Heart right ventricle (tissue), 16 donors: ENCODE measurements at regions not wholly inside any gene's neighbourhood (a gene's known extent, or its start where the extent isn't known, plus 50 kb on each side); places are given as distances from the start of the nearest gene placed in this dataset.

ENCODE experiments used
- ATAC-seq, 8 donors: fragments of 200-7000 bp; cut with Tn5 transposase; one replicate each; pipeline ENCODE4 v1.9.1; 2020; ENCODE audit warnings: mild to moderate bottlenecking in 8 of 8, moderate library complexity in 8 of 8, moderate number of reproducible peaks in 1 of 8
- DNase-seq, 2 donors: peaks; one replicate each; pipeline ENCODE4 v3.0.0-alpha.2; 2020
- H3K27ac ChIP-seq, 10 donors: fragments of 200-600 bp; sonication (generic) in 2 of 10; one replicate each; pipeline versions ENCODE4 v1.5.0 to v1.8.0; 2020 to 2022; ENCODE audit warnings: mild to moderate bottlenecking in 3 of 10
- H3K27me3 ChIP-seq, 7 donors: fragments of 200-600 bp; one replicate each; pipeline ENCODE4 v1.8.0; 2021 to 2022; ENCODE audit warnings: mild to moderate bottlenecking in 2 of 7
- H3K36me3 ChIP-seq, 9 donors: fragments of 200-600 bp; sonication (generic) in 1 of 9; one replicate each; pipeline versions ENCODE4 v1.5.0 to v1.8.0; 2020 to 2022; ENCODE audit warnings: mild to moderate bottlenecking in 2 of 9
- H3K4me1 ChIP-seq, 9 donors: fragments of 200-600 bp; sonication (generic) in 1 of 9; one replicate each; pipeline versions ENCODE4 v1.5.0 to v1.8.0; 2020 to 2022; ENCODE audit warnings: mild to moderate bottlenecking in 4 of 9
- H3K4me3 ChIP-seq, 10 donors: fragments of 200-600 bp; sonication (generic) in 2 of 10; one replicate each; pipeline versions ENCODE4 v1.5.0 to v1.8.0; 2020 to 2022; ENCODE audit warnings: mild to moderate bottlenecking in 7 of 10, moderate library complexity in 2 of 10
- H3K9me3 ChIP-seq, 11 donors: fragments of 200-600 bp in 10 of 11; sonication (generic) in 2 of 11; one replicate each; pipeline versions ENCODE4 v1.5.0 to v1.8.0; 2013 to 2022; ENCODE audit warnings: mild to moderate bottlenecking in 2 of 11, control low read depth in 1 of 11, moderate library complexity in 1 of 11
- WGBS, 2 donors: extraction: QIAGEN DNeasy Blood & Tissue Kit; methylation state at CpG; one replicate each; pipeline ENCODE4 v1.1.7; 2013; ENCODE audit warnings: inconsistent platforms in 1 of 2; 5-methylcytosine and 5-hydroxymethylcytosine counted together
- intact Hi-C, 10 donors: fragments of 100-400 bp; cut with DNase I; formaldehyde crosslinking; loops; one replicate each; pipeline versions ENCODE4 v1.11.1 to v1.14.2; 2022
- TF ChIP-seq, protein P1 (sequence below), 9 donors: fragments of 200-600 bp; sonication (generic) in 2 of 9; IDR thresholded peaks; one replicate each; pipeline versions ENCODE4 v1.5.0 to v1.8.0; 2021 to 2022; ENCODE audit warnings: antibody characterized with exemption in 9 of 9, mild to moderate bottlenecking in 5 of 9, moderate library complexity in 1 of 9
- donor health status: Arrhythmogenic right ventricular cardiomyopathy.
- donor health status: ischemic (EF 13 %, LVEDD 7.1; RV severe dilation, severe dysfunction).
- donor health status: healthy with polysubstance abuse.
- donor health status: DM: no; HTN: yes; CAD: no.
- donor health status: DM: no; HTN: no; CAD: no.
- donor health status: ischemic (EF 25% LVEDD 6.9; RV normal size, moderate dysfunction).
- donor health status: ischemic (EF 25% LVEDD 5.7; RV mildly dilated, moderate dysfunction).
- donor health status: healthy.
- donor health status: DM: yes; HTN: yes; CAD: no.
- donor health status: Ischemic cardiomyopathy.
- donor health status: ischemic (EF 35%, LVEDD 5.7; RV mildly dilated, moderate dysfunction).
- donor health status: nonischemic (EF 11% LVEDD 7.7; RV severe dilation, severe dysfunction).
- donor health status: DM: yes; HTN: yes; CAD: no.
- donor health status: PGD.
- donor health status: ischemic (EF 29% LVEDD 5.4; RV normal size, mild dysfunction).
- donor health status: nonischemic (EF 23%, LVEDD 6.1; RV moderate dilation, normal function).

DNA sequence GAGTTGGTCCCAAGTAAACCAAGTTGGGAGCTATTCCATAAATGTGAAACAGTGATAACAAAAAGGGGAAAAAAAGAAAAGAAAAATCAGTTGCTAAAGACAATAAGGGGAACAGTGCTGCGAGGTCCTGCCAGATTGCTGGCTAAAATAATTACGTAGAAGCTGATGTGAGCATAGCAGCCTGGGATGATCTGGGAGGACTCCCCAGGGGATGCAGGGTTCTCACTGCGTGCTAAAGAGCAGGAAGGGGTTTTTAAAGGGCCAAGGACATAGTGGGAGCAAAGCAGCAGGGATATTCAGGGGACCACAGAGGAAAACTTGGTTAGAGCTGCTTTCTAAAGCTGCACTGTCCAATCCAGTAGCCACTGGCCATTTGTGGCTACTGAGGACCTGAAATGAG is 133.0 kb upstream of the UMPS start:
- Histone ChIP-seq H3K4me3 (no peak overlapping the region), H3K9me3 (no peaks in the 10 kb centered on the region), H3K27ac (peak overlapping the region in 7 of 10 donors; percentile 8 to 90 (median 81)), H3K27me3 (no peaks in the 10 kb centered on the region), H3K36me3 (no peaks in the 10 kb centered on the region), H3K4me1 (peaks cover 22 to 79% (median 56%) of the 10 kb centered on the region in 9 donors)
- ATAC-seq (peak in 6 of 8 donors; percentile 19 to 47 (median 36)), DNase-seq (peak in 1 of 2 donors; percentile 62)
- intact Hi-C loops, result no loop called here
- 18 to 24% methylated on average over 3 of the region's 3 CpGs for WGBS, 2 donors
- TF ChIP-seq, protein P1, sequence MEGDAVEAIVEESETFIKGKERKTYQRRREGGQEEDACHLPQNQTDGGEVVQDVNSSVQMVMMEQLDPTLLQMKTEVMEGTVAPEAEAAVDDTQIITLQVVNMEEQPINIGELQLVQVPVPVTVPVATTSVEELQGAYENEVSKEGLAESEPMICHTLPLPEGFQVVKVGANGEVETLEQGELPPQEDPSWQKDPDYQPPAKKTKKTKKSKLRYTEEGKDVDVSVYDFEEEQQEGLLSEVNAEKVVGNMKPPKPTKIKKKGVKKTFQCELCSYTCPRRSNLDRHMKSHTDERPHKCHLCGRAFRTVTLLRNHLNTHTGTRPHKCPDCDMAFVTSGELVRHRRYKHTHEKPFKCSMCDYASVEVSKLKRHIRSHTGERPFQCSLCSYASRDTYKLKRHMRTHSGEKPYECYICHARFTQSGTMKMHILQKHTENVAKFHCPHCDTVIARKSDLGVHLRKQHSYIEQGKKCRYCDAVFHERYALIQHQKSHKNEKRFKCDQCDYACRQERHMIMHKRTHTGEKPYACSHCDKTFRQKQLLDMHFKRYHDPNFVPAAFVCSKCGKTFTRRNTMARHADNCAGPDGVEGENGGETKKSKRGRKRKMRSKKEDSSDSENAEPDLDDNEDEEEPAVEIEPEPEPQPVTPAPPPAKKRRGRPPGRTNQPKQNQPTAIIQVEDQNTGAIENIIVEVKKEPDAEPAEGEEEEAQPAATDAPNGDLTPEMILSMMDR (IDR thresholded peaks at IDR 0.05), result no peak

DNA sequence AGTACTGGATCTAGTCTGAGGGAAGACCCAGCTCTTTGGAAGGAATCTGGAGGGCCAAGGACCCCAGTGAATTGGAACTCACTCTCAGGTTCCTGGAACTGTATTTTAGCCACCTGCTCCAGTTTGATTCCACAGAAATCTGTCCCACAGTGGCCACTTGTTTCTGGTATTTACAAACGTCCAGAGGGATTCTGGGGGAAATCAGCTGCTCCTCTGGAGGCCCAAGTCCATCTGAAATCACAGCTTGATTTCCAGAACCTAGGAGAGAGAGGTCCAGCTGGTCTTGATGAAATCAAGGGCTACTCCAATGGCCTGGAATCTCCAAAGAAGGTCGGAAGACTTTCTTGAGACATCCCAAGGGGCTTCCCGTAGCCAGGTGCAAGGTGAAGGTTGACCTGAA is 132.3 kb upstream of the UMPS start:
- Histone ChIP-seq H3K4me1 (peaks cover 22 to 79% (median 49%) of the 10 kb centered on the region in 9 donors), H3K27ac (peak overlapping the region in 8 of 10 donors; percentile 46 to 90 (median 79)), H3K4me3 (no peak overlapping the region), H3K36me3 (no peaks in the 10 kb centered on the region), H3K27me3 (no peaks in the 10 kb centered on the region), H3K9me3 (no peaks in the 10 kb centered on the region)
- ATAC-seq, result no peak
- intact Hi-C loops, result no loop called here
- TF ChIP-seq, protein P1 (IDR thresholded peaks at IDR 0.05), result no peak
- WGBS, 2 donors, result 74 to 76% methylated on average over 3 of the region's 3 CpGs
- no peak for DNase-seq

DNA sequence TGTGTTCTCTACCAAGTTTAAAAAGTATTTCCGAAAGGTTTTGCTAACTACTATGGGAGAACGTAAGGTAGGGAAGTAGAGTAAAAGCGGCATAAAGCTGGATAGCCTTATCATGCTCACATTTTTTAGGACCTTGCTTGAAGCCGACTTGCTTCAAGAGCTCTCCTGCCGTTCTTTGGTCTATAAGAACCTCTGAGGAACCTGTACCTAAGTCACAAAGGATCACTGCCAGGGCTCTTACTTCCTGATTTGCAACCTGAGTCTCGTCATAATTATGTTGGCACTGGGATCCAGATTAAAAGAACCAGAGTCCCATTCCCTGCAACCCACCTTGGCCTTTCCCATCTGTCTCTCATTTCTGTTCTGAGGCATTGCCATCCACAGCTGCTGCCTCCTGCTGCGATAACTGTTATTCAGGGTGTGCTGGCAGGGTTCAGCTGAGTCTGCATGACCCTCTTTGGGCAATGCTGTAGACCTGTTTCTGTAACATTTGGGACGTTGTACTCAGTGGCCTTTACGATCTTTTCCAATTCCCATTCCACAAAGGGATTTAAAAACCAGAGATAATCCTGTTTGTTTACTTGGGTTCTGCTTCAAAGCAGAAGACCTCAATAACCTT is 131.0 kb upstream of the UMPS start:
- H3K4me3 ChIP-seq, result no peak overlapping the region
- DNase-seq, result no peak
- ATAC-seq, result peak in 3 of 8 donors; percentile 33 to 43 (median 33)
- TF ChIP-seq, protein P1 (IDR thresholded peaks at IDR 0.05), result no peak
- peak overlapping the region; percentile 46 to 90 (median 76) for H3K27ac ChIP-seq
- H3K9me3 ChIP-seq, result no peaks in the 10 kb centered on the region
- no peaks in the 10 kb centered on the region for H3K36me3 ChIP-seq
- peaks cover 22 to 79% (median 53%) of the 10 kb centered on the region in 9 donors for H3K4me1 ChIP-seq
- 69 to 74% methylated on average over 9 of the region's 9 CpGs for WGBS, 2 donors
- intact Hi-C loops, result no loop called here
- H3K27me3 ChIP-seq, result no peaks in the 10 kb centered on the region

DNA sequence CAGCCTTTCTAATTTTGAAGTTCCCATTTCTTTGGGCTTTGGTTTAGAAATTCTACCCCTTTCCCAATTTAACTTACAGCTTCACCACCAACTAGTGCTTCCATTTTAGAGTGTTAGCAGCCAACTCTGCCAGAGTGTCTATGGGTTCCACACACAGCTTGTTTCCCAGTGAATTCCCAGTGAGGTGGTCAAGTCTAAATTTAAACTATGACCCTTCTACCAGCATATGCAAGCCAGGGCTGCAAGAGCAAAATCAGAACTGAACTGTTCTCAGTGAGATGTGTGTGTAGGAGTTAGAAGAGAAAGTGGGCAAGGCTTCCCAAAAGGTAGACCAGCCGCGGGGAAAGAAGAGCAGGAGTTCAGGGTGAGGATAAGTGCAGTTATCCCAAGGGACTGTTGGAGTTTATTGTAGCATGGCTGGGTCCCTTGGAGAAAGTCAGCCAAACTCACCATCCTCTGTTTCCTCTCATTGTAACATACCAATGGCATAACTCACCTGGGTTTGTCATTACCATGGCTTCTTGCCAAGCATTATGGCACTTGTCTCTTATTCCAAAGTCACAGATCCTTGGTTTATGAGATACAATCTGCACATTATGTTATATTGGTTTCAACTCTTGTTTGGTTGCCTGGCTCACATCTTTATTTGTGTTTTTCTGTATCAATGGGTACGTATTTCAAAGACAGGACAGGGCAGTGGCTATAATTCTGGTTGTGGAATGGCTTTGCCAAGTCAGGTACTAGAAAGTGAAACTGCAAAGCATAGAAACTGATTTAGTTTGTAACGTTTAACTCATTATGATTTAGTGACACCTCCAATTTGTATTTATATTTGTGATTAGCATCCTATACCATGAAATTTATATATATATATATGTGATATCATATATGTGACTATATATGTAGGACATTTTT is 130.2 kb upstream of the UMPS start:
- no peak overlapping the region for H3K4me3 ChIP-seq
- H3K36me3 ChIP-seq, result no peaks in the 10 kb centered on the region
- no peaks in the 10 kb centered on the region for H3K27me3 ChIP-seq
- H3K9me3 ChIP-seq, result no peaks in the 10 kb centered on the region
- intact Hi-C loops, result no loop called here
- peak overlapping the region; percentile 46 to 90 (median 76) for H3K27ac ChIP-seq
- H3K4me1 ChIP-seq, result peaks cover 22 to 78% (median 53%) of the 10 kb centered on the region in 9 donors
- peak in 1 of 2 donors; percentile 43 for DNase-seq
- TF ChIP-seq, protein P1 (IDR thresholded peaks at IDR 0.05), result no peak
- WGBS, 2 donors, result 37 to 45% methylated on average over 4 of the region's 4 CpGs
- ATAC-seq, result peak; percentile 64 to 85 (median 80)
